Spleen (tissue), 7 donors: ENCODE measurements at regions not wholly inside any gene's neighbourhood (a gene's known extent, or its start where the extent isn't known, plus 50 kb on each side); places are given as distances from the start of the nearest gene placed in this dataset.

Source experiments
- POLR2A ChIP-seq, 3 donors: fragments of 450-650 bp; IDR thresholded peaks; one replicate each; pipeline ENCODE4 v1.5.1; 2017; ENCODE audit warnings: antibody characterized with exemption in 3 of 3, mild to moderate bottlenecking in 1 of 3
- POLR2AphosphoS5 ChIP-seq, 3 donors: sonication (generic); formaldehyde crosslinking; IDR thresholded peaks; one replicate each; pipeline ENCODE4 v1.5.1; 2017; ENCODE audit warnings: antibody characterized with exemption in 3 of 3
- TF ChIP-seq, protein P1 (sequence below), 11 experiments: fragments of 200-600 bp in 7 of 11; fragments of 450-650 bp in 4 of 11; sonication (generic) in 4 of 11; IDR thresholded peaks in 8 of 11; conservative IDR thresholded peaks in 3 of 11; 1 replicate in 7 of 11; 2 replicates in 4 of 11; pipeline versions ENCODE4 v1.4.0 to v1.8.0; 2016 to 2021; ENCODE audit warnings: antibody characterized with exemption in 11 of 11, inconsistent platforms in 4 of 11, mild to moderate bottlenecking in 1 of 11
- donor health status: DM: no; HTN: no; CAD: no; lungs with moderate emphysema.
- donor health status: DM: no; HTN: no; CAD: no.
- donor health status: DM: no; HTN: no; CAD: no.

- TF ChIP-seq, protein P1, sequence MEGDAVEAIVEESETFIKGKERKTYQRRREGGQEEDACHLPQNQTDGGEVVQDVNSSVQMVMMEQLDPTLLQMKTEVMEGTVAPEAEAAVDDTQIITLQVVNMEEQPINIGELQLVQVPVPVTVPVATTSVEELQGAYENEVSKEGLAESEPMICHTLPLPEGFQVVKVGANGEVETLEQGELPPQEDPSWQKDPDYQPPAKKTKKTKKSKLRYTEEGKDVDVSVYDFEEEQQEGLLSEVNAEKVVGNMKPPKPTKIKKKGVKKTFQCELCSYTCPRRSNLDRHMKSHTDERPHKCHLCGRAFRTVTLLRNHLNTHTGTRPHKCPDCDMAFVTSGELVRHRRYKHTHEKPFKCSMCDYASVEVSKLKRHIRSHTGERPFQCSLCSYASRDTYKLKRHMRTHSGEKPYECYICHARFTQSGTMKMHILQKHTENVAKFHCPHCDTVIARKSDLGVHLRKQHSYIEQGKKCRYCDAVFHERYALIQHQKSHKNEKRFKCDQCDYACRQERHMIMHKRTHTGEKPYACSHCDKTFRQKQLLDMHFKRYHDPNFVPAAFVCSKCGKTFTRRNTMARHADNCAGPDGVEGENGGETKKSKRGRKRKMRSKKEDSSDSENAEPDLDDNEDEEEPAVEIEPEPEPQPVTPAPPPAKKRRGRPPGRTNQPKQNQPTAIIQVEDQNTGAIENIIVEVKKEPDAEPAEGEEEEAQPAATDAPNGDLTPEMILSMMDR (IDR thresholded peaks at IDR 0.05 in 8 of 11, conservative IDR thresholded peaks at IDR 0.05 in 3 of 11), result no peak
- TF ChIP-seq POLR2AphosphoS5 (IDR thresholded peaks at IDR 0.05) (no peak), POLR2A (IDR thresholded peaks at IDR 0.05) (no peak)
Measured at GRCh38 chr1:118488787-118489186, 303.8 kb upstream of the SPAG17 start.
